BLaER1 (cell line): ENCODE measurements at regions not wholly inside any gene's neighbourhood (a gene's known extent, or its start where the extent isn't known, plus 50 kb on each side); places are given as distances from the start of the nearest gene placed in this dataset.
"Not testable (repeated sequence)": the region's sequence is repeated elsewhere in the genome, so short reads cannot be mapped to it uniquely, and the experiment has no call there.

Experiments
- H3K27ac ChIP-seq: shearing (Covaris generic); formaldehyde crosslinking; 2 replicates; pipeline ENCODE4 v1.8.1; 2022
- H3K27me3 ChIP-seq: shearing (Covaris generic); formaldehyde crosslinking; 2 replicates; pipeline ENCODE4 v1.8.1; 2022
- H3K36me3 ChIP-seq: shearing (Covaris generic); formaldehyde crosslinking; 2 replicates; pipeline ENCODE4 v1.8.1; 2022
- H3K4me1 ChIP-seq: shearing (Covaris generic); formaldehyde crosslinking; 2 replicates; pipeline ENCODE4 v1.8.1; 2022
- H3K4me2 ChIP-seq: shearing (Covaris generic); formaldehyde crosslinking; 2 replicates; pipeline ENCODE4 v1.8.1; 2022
- H3K4me3 ChIP-seq: shearing (Covaris generic); formaldehyde crosslinking; 2 replicates; pipeline ENCODE4 v1.8.1; 2022
- H3K9ac ChIP-seq: shearing (Covaris generic); formaldehyde crosslinking; 2 replicates; pipeline ENCODE4 v1.8.1; 2022
- H3K9me3 ChIP-seq: shearing (Covaris generic); formaldehyde crosslinking; 2 replicates; pipeline ENCODE4 v1.8.1; 2022
- H4K20me1 ChIP-seq: shearing (Covaris generic); formaldehyde crosslinking; 2 replicates; pipeline ENCODE4 v1.8.1; 2022
- Cebpa-rat ChIP-seq: shearing (Covaris generic); IDR thresholded peaks from 2 replicates; pipeline ENCODE4 v1.8.1; 2022

- H3K9ac ChIP-seq = no peak overlapping the region
- H3K4me3 ChIP-seq = no peak overlapping the region
- H3K27me3 ChIP-seq = no peaks in the 10 kb centered on the region
- no peak overlapping the region for H3K27ac ChIP-seq
- no peaks in the 10 kb centered on the region for H3K36me3 ChIP-seq
- H3K9me3 ChIP-seq = no peaks in the 10 kb centered on the region
- no peaks in the 10 kb centered on the region for H4K20me1 ChIP-seq
- no peak overlapping the region for H3K4me2 ChIP-seq
- H3K4me1 ChIP-seq = no peaks in the 10 kb centered on the region
- no peak for TF ChIP-seq Cebpa-rat
These were observed 392.7 kb downstream of the AGTPBP1 start for GRCh38 chr9:85349046-85349445.

GRCh38 chr9:85347541-85347940, 394.2 kb downstream of the AGTPBP1 start:
- no peaks in the 10 kb centered on the region for H3K9me3 ChIP-seq
- H3K27ac ChIP-seq = no peak overlapping the region
- TF ChIP-seq Cebpa-rat = no peak
- no peaks in the 10 kb centered on the region for H3K36me3 ChIP-seq
- no peak overlapping the region for H3K9ac ChIP-seq
- no peaks in the 10 kb centered on the region for H3K27me3 ChIP-seq
- no peaks in the 10 kb centered on the region for H3K4me1 ChIP-seq
- H4K20me1 ChIP-seq = no peaks in the 10 kb centered on the region
- H3K4me2 ChIP-seq = no peak overlapping the region
- H3K4me3 ChIP-seq = no peak overlapping the region

- H3K27ac ChIP-seq = no peak overlapping the region
- no peaks in the 10 kb centered on the region for H3K36me3 ChIP-seq
- no peaks in the 10 kb centered on the region for H4K20me1 ChIP-seq
- H3K9me3 ChIP-seq = no peaks in the 10 kb centered on the region
- no peaks in the 10 kb centered on the region for H3K27me3 ChIP-seq
- no peak for TF ChIP-seq Cebpa-rat
- no peak overlapping the region for H3K9ac ChIP-seq
- no peak overlapping the region for H3K4me3 ChIP-seq
- H3K4me2 ChIP-seq = no peak overlapping the region
- H3K4me1 ChIP-seq = no peaks in the 10 kb centered on the region
These were observed 396.9 kb downstream of the AGTPBP1 start for GRCh38 chr9:85344901-85345300.

GRCh38 chr9:85339338-85339737, 402.4 kb downstream of the AGTPBP1 start:
- TF ChIP-seq Cebpa-rat = no peak
- peaks cover 6% of the 10 kb centered on the region for H3K4me1 ChIP-seq
- H3K36me3 ChIP-seq = no peaks in the 10 kb centered on the region
- no peaks in the 10 kb centered on the region for H3K27me3 ChIP-seq
- no peak overlapping the region for H3K9ac ChIP-seq
- H3K27ac ChIP-seq = no peak overlapping the region
- H3K4me3 ChIP-seq = no peak overlapping the region
- no peaks in the 10 kb centered on the region for H4K20me1 ChIP-seq
- no peak overlapping the region for H3K4me2 ChIP-seq
- H3K9me3 ChIP-seq = no peaks in the 10 kb centered on the region

- no peak for TF ChIP-seq Cebpa-rat
- Histone ChIP-seq H3K36me3 (no peaks in the 10 kb centered on the region), H3K4me3 (no peak overlapping the region), H4K20me1 (no peaks in the 10 kb centered on the region), H3K9me3 (no peaks in the 10 kb centered on the region), H3K27ac (no peak overlapping the region), H3K9ac (no peak overlapping the region), H3K4me1 (peaks cover 6% of the 10 kb centered on the region), H3K27me3 (no peaks in the 10 kb centered on the region), H3K4me2 (no peak overlapping the region)
These were observed 407.5 kb downstream of the AGTPBP1 start for GRCh38 chr9:85334228-85334627.

GRCh38 chr9:85332487-85332886, 409.3 kb downstream of the AGTPBP1 start:
- Histone ChIP-seq H4K20me1 (no peaks in the 10 kb centered on the region), H3K4me1 (peaks cover 6% of the 10 kb centered on the region), H3K4me2 (no peak overlapping the region), H3K36me3 (no peaks in the 10 kb centered on the region), H3K9ac (no peak overlapping the region), H3K27ac (no peak overlapping the region), H3K9me3 (no peaks in the 10 kb centered on the region), H3K27me3 (no peaks in the 10 kb centered on the region), H3K4me3 (no peak overlapping the region)
- no peak for TF ChIP-seq Cebpa-rat

GRCh38 chr9:85331626-85332025, 410.1 kb downstream of the AGTPBP1 start:
- peaks cover 6% of the 10 kb centered on the region for H3K4me1 ChIP-seq
- H3K27ac ChIP-seq = no peak overlapping the region
- H3K27me3 ChIP-seq = no peaks in the 10 kb centered on the region
- H4K20me1 ChIP-seq = no peaks in the 10 kb centered on the region
- H3K36me3 ChIP-seq = no peaks in the 10 kb centered on the region
- no peaks in the 10 kb centered on the region for H3K9me3 ChIP-seq
- no peak overlapping the region for H3K4me3 ChIP-seq
- no peak for TF ChIP-seq Cebpa-rat
- no peak overlapping the region for H3K9ac ChIP-seq
- H3K4me2 ChIP-seq = no peak overlapping the region

GRCh38 chr9:85322592-85322991, 419.2 kb downstream of the AGTPBP1 start:
- no peaks in the 10 kb centered on the region for H3K27me3 ChIP-seq

GRCh38 chr9:85321561-85321960, 420.2 kb downstream of the AGTPBP1 start:
- Histone ChIP-seq H3K4me3 (no peak overlapping the region), H3K27ac (no peak overlapping the region), H3K9me3 (no peaks in the 10 kb centered on the region), H3K27me3 (no peaks in the 10 kb centered on the region), H3K4me1 (no peaks in the 10 kb centered on the region), H3K9ac (no peak overlapping the region), H4K20me1 (no peaks in the 10 kb centered on the region), H3K4me2 (no peak overlapping the region), H3K36me3 (no peaks in the 10 kb centered on the region)
- TF ChIP-seq Cebpa-rat = no peak

More at GRCh38 chr9:85322592-85322991, 419.2 kb downstream of the AGTPBP1 start:
- no peak overlapping the region for H3K4me2 ChIP-seq
- H3K36me3 ChIP-seq = no peaks in the 10 kb centered on the region
- no peak overlapping the region for H3K9ac ChIP-seq
- no peak overlapping the region for H3K27ac ChIP-seq
- no peaks in the 10 kb centered on the region for H3K9me3 ChIP-seq
- H3K4me1 ChIP-seq = no peaks in the 10 kb centered on the region
- no peaks in the 10 kb centered on the region for H4K20me1 ChIP-seq
- TF ChIP-seq Cebpa-rat = no peak
- no peak overlapping the region for H3K4me3 ChIP-seq

- TF ChIP-seq Cebpa-rat = no peak
- Histone ChIP-seq H3K9ac (no peak overlapping the region), H3K4me3 (no peak overlapping the region), H3K36me3 (no peaks in the 10 kb centered on the region), H3K4me1 (no peaks in the 10 kb centered on the region), H3K9me3 (peaks cover 8% of the 10 kb centered on the region; the same call in 1 of the 2 replicates), H3K27ac (no peak overlapping the region), H3K4me2 (no peak overlapping the region), H4K20me1 (no peaks in the 10 kb centered on the region), H3K27me3 (no peaks in the 10 kb centered on the region)
These were observed 421.7 kb downstream of the AGTPBP1 start for GRCh38 chr9:85319936-85320656.

GRCh38 chr9:85315535-85315934, 426.2 kb downstream of the AGTPBP1 start:
- not testable (repeated sequence) for H3K36me3 ChIP-seq, H4K20me1 ChIP-seq, H3K27me3 ChIP-seq, H3K4me3 ChIP-seq, H3K27ac ChIP-seq, H3K4me2 ChIP-seq, H3K4me1 ChIP-seq, H3K9ac ChIP-seq
- H3K9me3 ChIP-seq = peaks cover 27% of the 10 kb centered on the region
